CD4-positive, alpha-beta T cell treated with Interleukin-10 for 1 hour (primary cell): ENCODE measurements at regions not wholly inside any gene's neighbourhood (a gene's known extent, or its start where the extent isn't known, plus 50 kb on each side); places are given as distances from the start of the nearest gene placed in this dataset.
"Not testable (repeated sequence)": the region's sequence is repeated elsewhere in the genome, so short reads cannot be mapped to it uniquely, and the experiment has no call there.

ENCODE experiments used
- DNase-seq: peaks from one replicate; pipeline ENCODE4 v3.0.0-alpha.2; 2020

GRCh38 chr13:111593490-111593889 lies 273.0 kb downstream of the TEX29 start:
- DNase-seq, result not testable (repeated sequence)

DNA sequence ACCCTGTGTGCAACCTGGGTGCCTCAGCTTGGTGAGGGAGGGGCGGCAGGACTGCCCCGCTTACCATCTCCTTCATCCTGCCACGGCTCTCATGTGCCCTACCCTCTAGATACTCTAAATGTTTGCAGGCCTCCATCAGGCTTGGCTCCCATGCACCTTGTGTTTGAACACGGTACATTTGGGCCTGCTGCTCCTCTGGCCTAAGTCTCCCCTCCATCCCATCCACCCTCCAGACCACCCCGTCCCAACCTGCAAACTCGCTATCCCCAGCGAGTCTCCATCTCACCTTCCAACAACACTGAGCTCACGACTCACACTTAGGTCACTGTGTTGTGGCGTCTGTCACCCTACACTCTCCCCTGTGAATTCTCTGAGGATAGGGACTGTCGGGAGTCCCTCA lies 274.2 kb downstream of the TEX29 start:
- no peak for DNase-seq

GRCh38 chr13:111595276-111595675 lies 274.8 kb downstream of the TEX29 start:
- DNase-seq, result no peak

- no peak for DNase-seq
These were observed 275.3 kb downstream of the TEX29 start for GRCh38 chr13:111595791-111596190.

GRCh38 chr13:111597191-111597611 lies 276.8 kb downstream of the TEX29 start:
- no peak for DNase-seq

- DNase-seq, result no peak
These were observed 277.2 kb downstream of the TEX29 start for GRCh38 chr13:111597618-111598017.

DNA sequence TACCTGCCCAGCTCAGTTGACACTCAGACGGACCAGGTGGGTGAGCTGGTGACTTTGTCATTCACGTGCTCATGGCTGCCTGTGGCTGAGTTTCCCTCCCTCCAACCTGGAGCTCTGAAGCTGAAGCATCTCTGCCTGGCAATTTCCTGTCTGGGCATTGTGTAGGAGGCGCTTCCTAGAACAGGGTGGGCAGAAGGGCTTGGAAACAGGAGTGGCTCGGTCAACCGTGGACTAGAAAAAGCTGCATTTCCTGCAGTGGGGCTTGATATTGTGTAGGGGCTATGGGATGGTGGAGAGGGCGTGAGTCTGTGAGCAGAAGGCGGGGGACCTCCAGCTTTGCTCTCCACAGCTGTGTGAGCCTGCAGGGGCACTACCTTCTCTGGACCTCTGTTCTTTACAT lies 278.3 kb downstream of the TEX29 start:
- DNase-seq, result no peak

GRCh38 chr13:111599791-111600190 lies 279.3 kb downstream of the TEX29 start:
- no peak for DNase-seq

GRCh38 chr13:111602874-111603273 lies 282.4 kb downstream of the TEX29 start:
- no peak for DNase-seq

GRCh38 chr13:111604097-111604496 lies 283.7 kb downstream of the TEX29 start:
- no peak for DNase-seq

DNA sequence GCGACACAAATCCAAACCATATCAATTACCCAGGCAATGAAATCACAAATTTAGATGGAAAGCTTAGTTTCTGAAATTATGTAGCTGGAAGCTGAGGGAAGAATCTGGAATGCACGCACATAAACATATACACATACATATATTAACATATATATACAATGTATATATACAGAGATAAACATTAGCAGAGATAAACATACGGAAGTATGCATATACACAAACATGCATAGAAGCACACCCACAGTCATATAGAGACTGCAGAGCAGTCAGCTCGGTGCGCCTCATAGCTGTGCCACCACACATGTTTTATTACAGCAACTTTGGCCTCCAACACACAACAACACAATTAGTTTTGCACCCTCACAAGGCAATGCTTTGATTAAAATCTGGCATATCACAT lies 288.1 kb downstream of the TEX29 start:
- no peak for DNase-seq

DNA sequence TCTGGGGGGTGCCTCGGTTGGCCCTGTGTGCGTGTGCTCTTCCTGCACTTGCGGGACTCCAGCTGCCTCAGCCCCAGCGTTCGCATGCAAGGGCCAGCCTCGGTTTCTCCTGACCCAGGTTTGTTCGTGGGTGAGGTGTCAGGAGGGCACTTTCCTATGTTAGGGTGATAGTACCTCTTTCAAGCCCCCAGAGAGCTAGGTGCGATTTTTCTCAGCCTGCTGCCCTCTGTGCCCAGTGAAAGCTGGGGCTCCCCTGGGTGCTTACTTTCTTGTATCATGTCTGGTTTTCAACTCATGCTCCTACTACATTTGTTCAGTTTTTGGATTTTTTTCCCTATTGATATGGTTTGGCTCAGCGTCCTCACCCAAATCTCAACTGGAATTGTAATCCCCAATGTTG lies 289.2 kb downstream of the TEX29 start:
- DNase-seq, result no peak

GRCh38 chr13:111610081-111610480 lies 289.6 kb downstream of the TEX29 start:
- DNase-seq, result no peak

- DNase-seq, result no peak
These were observed 290.4 kb downstream of the TEX29 start for GRCh38 chr13:111610879-111611278.

DNA sequence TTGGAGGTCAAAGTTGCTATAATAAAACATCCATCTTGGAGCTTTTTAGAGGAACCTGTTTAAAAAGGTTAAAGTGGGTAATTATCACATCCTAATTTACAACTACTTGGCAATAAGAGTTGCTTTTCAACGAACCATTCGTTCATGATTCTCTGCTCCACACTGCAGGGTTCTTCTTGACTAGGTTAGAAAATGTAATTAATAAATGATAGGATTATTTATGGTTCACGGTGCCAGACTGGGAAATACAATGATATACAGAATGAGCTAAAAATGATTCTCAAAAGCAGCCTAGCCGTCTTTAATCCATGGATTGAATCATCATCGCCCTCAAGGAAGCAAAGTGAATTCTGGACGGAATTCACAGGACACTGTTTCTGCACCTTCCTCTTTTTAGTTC lies 291.2 kb downstream of the TEX29 start:
- DNase-seq, result no peak

- no peak for DNase-seq
These were observed 292.4 kb downstream of the TEX29 start for GRCh38 chr13:111612886-111613285.

- no peak for DNase-seq
These were observed 293.6 kb downstream of the TEX29 start for GRCh38 chr13:111614009-111614408.

DNA sequence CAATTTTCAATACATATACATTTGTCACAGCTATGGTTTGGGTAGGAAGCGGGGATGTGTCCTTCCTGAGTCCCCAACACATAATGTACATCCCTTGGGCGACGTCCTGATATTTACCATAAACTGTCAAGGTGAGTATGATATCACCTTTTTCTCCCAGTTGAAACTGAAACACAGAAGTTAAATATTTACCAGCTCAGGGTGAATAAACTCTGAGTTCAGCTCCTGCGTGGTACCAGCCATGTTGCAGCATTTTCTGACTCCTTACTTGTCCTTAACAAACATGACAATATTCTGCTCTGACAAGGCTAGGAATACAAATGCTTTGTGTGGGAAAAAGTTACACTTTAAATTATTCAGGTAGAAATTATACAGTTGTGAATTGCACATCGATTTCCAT lies 294.2 kb downstream of the TEX29 start:
- no peak for DNase-seq

DNA sequence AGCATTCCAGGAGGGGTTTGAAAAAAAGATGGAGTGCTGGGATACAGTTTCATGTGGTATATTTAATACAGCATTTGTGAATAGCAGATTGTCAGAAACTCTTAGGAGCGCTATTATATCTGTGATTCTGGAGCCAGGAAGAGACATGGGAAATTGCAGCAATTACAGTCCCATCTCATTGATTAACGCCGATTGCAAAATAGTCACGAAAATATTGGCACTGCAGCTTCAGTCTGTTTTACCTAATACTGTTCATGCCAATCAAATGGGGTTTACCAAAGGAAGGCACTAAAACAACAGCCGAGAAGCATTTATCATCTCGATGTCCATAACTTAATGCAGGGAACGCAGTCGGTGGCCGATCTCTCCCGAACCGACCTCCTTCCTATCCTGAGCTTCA lies 295.8 kb downstream of the TEX29 start:
- DNase-seq, result no peak

- DNase-seq, result no peak
These were observed 299.7 kb downstream of the TEX29 start for GRCh38 chr13:111620166-111620565.

- DNase-seq, result no peak
These were observed 300.1 kb downstream of the TEX29 start for GRCh38 chr13:111620586-111620985.

DNA sequence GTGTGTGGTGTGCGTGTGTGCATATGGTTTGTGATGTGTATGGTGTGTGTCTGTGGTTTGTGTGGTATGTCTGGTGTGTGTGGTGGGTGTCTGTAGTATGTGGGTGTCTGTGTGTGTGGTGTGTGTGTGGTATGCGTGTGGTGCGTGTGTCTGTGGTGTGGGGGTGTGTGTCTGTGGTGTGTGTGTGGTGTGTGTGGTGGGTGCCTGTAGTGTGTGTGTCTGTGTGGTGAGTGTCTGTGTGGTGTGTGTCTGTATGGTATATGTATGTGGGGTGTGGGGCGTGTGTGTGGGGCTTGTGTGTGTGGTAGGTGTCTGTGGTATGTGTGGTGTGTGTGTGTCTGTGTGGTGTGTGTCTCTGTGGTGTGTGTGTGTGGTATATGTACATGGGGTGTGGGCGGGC lies 300.7 kb downstream of the TEX29 start:
- DNase-seq, result no peak

DNA sequence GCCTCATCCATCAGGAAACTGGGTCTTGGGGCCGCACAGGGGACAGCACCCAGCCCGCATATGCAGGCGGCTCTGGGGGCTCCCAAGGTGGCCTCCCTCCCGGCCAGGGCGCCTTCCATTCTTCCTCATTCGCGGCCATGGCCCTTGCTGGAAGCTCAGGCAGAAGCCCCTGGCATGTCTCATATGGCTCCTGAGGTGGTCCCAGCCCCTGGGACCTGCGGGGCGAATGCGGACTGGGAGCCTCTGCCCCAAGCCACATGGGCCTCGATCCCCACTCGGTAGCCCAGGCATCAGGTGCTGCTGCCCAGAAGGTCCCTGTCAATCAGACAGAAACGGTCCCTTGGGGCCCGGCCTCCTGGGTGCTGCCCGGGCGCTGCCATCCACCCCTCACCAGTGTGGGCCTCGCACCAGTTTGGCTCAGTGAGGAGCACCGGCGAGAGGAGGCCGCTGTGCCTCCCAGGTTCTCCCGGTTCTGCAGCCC lies 301.6 kb downstream of the TEX29 start:
- DNase-seq, result no peak

GRCh38 chr13:111623208-111623607 lies 302.8 kb downstream of the TEX29 start:
- no peak for DNase-seq

- DNase-seq, result no peak
These were observed 303.5 kb downstream of the TEX29 start for GRCh38 chr13:111623743-111624505.
